Thoracic aorta (tissue), 2 donors: ENCODE measurements at regions not wholly inside any gene's neighbourhood (a gene's known extent, or its start where the extent isn't known, plus 50 kb on each side); places are given as distances from the start of the nearest gene placed in this dataset.

ENCODE experiments used
- ATAC-seq: fragments of 150-250 bp; one replicate; pipeline ENCODE4 v1.8.0; 2017; ENCODE audit warnings: low read depth; ENCODE audit not compliant: insufficient number of reproducible peaks, low FRiP score
- DNase-seq: peaks from one replicate; pipeline ENCODE4 v3.0.0-alpha.2; 2020; ENCODE audit warnings: low spot score
- H3K27ac ChIP-seq, 2 donors: fragments of 200-600 bp; sonication (generic); 1 replicate in 1 of 2; 2 replicates in 1 of 2; pipeline ENCODE4 v1.5.1; 2016; ENCODE audit warnings: mild to moderate bottlenecking in 2 of 2, moderate library complexity in 2 of 2
- H3K27me3 ChIP-seq: fragments of 200-600 bp; sonication (generic); replicated peaks from 2 replicates; pipeline ENCODE4 v1.6.0; 2016; ENCODE audit warnings: mild to moderate bottlenecking; ENCODE audit not compliant: insufficient read depth
- H3K36me3 ChIP-seq: fragments of 200-600 bp; sonication (generic); one replicate; pipeline ENCODE4 v1.5.1; 2016
- H3K4me1 ChIP-seq, 2 donors: fragments of 200-600 bp; sonication (generic); 1 replicate in 1 of 2; 2 replicates in 1 of 2; pipeline versions ENCODE4 v1.5.1 to v1.6.0; 2016; ENCODE audit warnings: low read depth in 2 of 2, mild to moderate bottlenecking in 1 of 2; ENCODE audit not compliant: control insufficient read depth in 1 of 2
- H3K4me3 ChIP-seq: fragments of 200-600 bp; sonication (generic); 2 replicates; pipeline ENCODE4 v1.5.1; 2016; ENCODE audit warnings: mild to moderate bottlenecking
- H3K9me3 ChIP-seq: fragments of 200-600 bp; sonication (generic); 2 replicates; pipeline ENCODE4 v1.5.1; 2016
- TF ChIP-seq, protein P1 (sequence below): fragments of 200-600 bp; sonication (generic); IDR thresholded peaks from one replicate; pipeline ENCODE4 v1.5.1; 2019; ENCODE audit warnings: antibody characterized with exemption

DNA sequence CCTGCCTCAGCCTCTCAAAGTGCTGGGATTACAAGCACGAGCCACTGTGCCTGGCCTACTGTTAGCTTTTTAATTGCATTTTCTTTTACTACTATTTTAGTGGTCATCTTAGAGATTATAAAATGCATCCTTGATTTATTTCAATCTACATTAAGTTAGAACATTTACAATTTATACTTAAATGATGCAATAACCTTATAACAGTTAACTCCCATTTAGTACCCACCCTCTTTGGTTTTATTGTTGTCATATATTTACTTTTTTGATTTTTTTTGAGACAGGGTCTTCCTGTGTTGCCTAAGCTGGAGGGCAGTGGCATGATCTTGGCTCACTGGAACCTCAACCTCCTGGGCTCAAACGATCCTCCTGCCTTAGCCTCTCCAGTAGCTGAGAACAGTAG, 77.3 kb downstream of the PPCDC start:
- Histone ChIP-seq H3K9me3 (no peaks in the 10 kb centered on the region), H3K27ac (no peak overlapping the region), H3K36me3 (no peaks in the 10 kb centered on the region), H3K4me3 (no peak overlapping the region), H3K4me1 (peaks cover 4 to 11% of the 10 kb centered on the region in 2 donors), H3K27me3 (no peaks in the 10 kb centered on the region)
- DNase-seq (no peak), ATAC-seq (no peak)
- TF ChIP-seq, protein P1, sequence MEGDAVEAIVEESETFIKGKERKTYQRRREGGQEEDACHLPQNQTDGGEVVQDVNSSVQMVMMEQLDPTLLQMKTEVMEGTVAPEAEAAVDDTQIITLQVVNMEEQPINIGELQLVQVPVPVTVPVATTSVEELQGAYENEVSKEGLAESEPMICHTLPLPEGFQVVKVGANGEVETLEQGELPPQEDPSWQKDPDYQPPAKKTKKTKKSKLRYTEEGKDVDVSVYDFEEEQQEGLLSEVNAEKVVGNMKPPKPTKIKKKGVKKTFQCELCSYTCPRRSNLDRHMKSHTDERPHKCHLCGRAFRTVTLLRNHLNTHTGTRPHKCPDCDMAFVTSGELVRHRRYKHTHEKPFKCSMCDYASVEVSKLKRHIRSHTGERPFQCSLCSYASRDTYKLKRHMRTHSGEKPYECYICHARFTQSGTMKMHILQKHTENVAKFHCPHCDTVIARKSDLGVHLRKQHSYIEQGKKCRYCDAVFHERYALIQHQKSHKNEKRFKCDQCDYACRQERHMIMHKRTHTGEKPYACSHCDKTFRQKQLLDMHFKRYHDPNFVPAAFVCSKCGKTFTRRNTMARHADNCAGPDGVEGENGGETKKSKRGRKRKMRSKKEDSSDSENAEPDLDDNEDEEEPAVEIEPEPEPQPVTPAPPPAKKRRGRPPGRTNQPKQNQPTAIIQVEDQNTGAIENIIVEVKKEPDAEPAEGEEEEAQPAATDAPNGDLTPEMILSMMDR, result no peak

DNA sequence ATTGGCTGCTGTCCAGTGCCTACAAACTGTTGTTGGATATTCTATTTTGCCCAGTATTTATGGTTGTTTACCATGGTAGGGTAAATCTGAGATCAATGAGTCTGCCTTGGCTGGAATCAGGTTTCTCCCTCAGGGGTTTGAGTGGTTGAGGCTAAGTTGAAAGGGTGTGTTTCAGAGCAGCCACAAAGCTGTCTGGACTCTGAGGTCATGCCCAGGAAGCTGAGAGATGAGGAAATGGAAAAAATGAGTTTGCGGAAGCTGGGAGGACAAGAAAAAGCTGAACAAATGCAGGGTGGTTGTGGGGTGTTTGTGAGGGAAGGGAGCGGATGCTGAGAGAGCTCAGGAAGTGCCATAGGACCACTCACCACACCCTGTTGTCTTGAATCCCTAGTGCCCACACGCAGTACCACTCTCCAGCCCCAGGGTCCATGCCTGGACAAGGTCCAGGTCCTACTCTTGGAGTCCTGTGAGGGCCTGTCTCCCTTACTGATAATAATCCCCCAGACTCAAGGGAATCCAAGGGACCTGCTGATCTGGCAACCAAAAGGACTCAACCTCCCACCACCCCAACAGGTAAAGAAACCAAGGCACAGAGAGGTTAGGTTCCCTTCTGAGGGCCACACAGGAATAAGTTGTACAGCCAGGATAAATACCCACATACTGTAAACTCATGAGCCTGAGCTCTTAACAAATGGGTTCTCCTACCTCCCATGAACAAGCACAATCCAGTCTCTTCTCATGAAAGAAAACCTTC, 81.6 kb downstream of the PPCDC start:
- no peak for ATAC-seq
- no peak for DNase-seq
- H3K4me3 ChIP-seq, result no peak overlapping the region
- H3K36me3 ChIP-seq, result no peaks in the 10 kb centered on the region
- TF ChIP-seq, protein P1, result no peak
- H3K4me1 ChIP-seq, result peaks cover 4 to 24% of the 10 kb centered on the region in 2 donors
- H3K27me3 ChIP-seq, result no peaks in the 10 kb centered on the region
- H3K27ac ChIP-seq, result no peak overlapping the region
- no peaks in the 10 kb centered on the region for H3K9me3 ChIP-seq

DNA sequence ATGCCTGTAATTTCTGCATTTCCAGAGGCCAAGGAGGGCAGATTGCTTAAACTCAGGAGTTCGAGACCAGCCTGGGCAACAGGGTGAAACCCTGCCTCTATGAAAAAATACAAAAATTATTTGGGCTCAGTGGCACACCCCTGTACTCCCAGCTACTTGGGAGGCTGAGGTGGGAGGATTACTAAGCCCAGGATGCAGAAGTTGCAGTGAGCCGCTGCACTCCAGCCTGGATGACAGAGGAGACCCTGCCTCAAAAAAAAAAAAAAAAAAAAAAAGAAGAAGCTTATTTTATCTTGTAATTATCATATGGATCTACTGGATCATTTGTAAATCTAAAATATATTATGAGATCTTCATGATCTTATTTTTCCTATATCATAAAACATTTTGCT, 84.1 kb downstream of the PPCDC start:
- TF ChIP-seq, protein P1, result no peak
- no peaks in the 10 kb centered on the region for H3K9me3 ChIP-seq
- H3K4me1 ChIP-seq, result peaks cover 4 to 24% of the 10 kb centered on the region in 2 donors
- ATAC-seq (no peak), DNase-seq (no peak)
- no peaks in the 10 kb centered on the region for H3K27me3 ChIP-seq
- no peak overlapping the region for H3K4me3 ChIP-seq
- no peaks in the 10 kb centered on the region for H3K36me3 ChIP-seq
- no peak overlapping the region for H3K27ac ChIP-seq

DNA sequence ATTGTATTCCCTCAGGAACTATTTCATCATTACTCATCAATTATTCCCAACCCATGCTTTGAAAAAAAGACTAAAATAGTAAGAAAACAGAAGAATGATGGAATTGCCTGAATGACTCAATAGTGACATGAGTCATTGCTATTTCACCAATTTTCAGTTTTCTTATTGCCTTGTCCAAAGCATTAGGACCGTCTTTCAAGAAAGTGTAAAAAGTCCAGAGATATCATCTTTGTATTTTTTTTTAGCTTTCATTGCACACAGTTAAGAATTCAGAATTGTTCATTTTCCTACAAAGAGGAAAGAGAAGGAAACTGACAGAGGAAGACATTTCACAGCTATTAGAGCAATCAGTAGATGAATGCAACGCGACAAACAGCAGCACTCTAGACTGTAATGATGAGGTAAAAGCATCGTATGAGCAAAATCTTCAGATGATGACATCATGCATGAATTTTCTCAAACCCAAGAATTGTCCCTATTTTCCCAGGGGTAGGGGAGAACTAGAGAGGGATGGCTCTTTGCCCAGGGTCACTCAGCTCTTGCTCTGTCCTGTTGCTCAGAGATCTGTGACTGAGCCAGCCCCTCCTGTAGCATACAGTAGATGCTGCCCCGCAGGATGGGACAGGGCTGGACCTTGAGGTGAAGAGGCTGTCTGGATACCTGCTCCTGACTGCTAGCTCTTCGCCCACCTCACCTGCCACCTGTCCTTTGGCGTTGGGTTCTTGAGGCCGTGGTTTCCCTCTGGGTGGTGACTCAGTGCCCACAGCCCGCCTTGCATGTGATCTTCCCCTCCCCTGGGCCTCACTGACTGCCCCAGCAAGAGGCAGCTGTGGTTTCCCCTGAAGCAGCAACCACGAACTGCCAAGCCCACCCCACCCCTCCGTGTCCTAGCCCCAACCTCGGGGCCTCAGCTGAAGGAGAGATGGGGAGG, 84.8 kb downstream of the PPCDC start:
- TF ChIP-seq, protein P1, result no peak
- ATAC-seq (no peak), DNase-seq (no peak)
- Histone ChIP-seq H3K4me1 (peaks cover 4 to 24% of the 10 kb centered on the region in 2 donors), H3K36me3 (no peaks in the 10 kb centered on the region), H3K27ac (no peak overlapping the region), H3K9me3 (no peaks in the 10 kb centered on the region), H3K4me3 (no peak overlapping the region), H3K27me3 (no peaks in the 10 kb centered on the region)

DNA sequence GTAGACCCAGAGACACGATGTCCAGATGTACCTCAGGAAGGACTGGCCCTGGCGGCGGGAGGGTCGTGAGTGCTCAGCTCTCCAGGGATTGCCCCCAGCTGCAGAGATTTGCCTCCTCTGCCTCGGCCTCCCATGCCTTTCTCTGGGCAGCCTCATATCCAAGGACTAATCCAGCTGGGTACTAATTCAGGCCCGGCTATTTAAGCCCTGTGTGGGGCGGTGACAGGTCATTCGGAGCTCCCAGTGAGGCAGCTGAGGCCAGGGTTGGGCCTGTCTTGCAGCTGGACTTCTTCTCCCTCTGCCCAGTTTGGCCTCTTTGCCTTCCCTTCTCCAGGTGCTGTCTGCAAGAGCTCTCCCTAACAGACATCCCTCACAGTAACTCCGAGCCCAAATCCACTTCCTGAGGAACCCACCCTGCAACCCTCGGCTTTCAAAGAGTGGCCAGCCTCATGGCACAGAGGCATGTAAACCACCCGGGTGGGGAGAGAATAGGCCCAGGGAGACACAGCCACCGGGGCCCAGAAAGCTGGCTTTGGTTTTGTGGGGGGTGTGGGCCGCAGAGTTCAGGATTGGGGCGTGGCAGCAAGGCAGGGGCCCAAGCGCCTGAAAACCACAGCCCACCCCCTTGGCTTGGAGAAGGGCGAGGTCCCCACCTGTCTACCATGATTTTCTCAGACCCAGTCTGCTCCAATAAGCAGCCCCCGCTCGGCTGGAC, 85.8 kb downstream of the PPCDC start:
- no peaks in the 10 kb centered on the region for H3K36me3 ChIP-seq
- no peak overlapping the region for H3K4me3 ChIP-seq
- no peaks in the 10 kb centered on the region for H3K9me3 ChIP-seq
- peaks cover 4 to 24% of the 10 kb centered on the region in 2 donors for H3K4me1 ChIP-seq
- no peak for ATAC-seq
- H3K27ac ChIP-seq, result no peak overlapping the region
- H3K27me3 ChIP-seq, result no peaks in the 10 kb centered on the region
- TF ChIP-seq, protein P1, result no peak
- no peak for DNase-seq
